ENCODE measurements at regions not wholly inside any gene's neighbourhood (a gene's known extent, or its start where the extent isn't known, plus 50 kb on each side); places are given as distances from the start of the nearest gene placed in this dataset.

GRCh38 chr14:22303589-22304195, 285.3 kb downstream of the DAD1 start:
- in situ Hi-C loops (cut with MboI; ENCODE audit: low pct_unique_long_range_greater_than_20kb, low sequenced_read_pairs, unreplicated experiment), result loop anchor here (25.0 kb wide), 1 partner anchor 159 kb away; no protein-coding TSS in a partner anchor
- peak; percentile 40 for DNase-seq (ENCODE audit: low spot score)
- TF ChIP-seq CTCF (IDR thresholded peaks at IDR 0.05; ENCODE audit: extremely low read depth, insufficient read depth, missing control alignments), result peak; percentile 40

- TF ChIP-seq CTCF (IDR thresholded peaks at IDR 0.05; ENCODE audit: extremely low read depth, insufficient read depth, missing control alignments), result no peak
- DNase-seq (ENCODE audit: low spot score), result no peak
- in situ Hi-C loops (cut with MboI; ENCODE audit: low pct_unique_long_range_greater_than_20kb, low sequenced_read_pairs, unreplicated experiment), result loop anchor here (25.0 kb wide), 1 partner anchor 162 kb away; no protein-coding TSS in a partner anchor
These were observed 288.4 kb downstream of the DAD1 start for GRCh38 chr14:22300646-22301045.

GRCh38 chr14:22297376-22297775, 291.6 kb downstream of the DAD1 start:
- no peak for TF ChIP-seq CTCF (IDR thresholded peaks at IDR 0.05; ENCODE audit: extremely low read depth, insufficient read depth, missing control alignments)
- in situ Hi-C loops (cut with MboI; ENCODE audit: low pct_unique_long_range_greater_than_20kb, low sequenced_read_pairs, unreplicated experiment), result no loop called here
- no peak for DNase-seq (ENCODE audit: low spot score)

- no peak for DNase-seq (ENCODE audit: low spot score)
- in situ Hi-C loops (cut with MboI; ENCODE audit: low pct_unique_long_range_greater_than_20kb, low sequenced_read_pairs, unreplicated experiment), result no loop called here
- TF ChIP-seq CTCF (IDR thresholded peaks at IDR 0.05; ENCODE audit: extremely low read depth, insufficient read depth, missing control alignments), result no peak
These were observed 292.3 kb downstream of the DAD1 start for GRCh38 chr14:22296722-22297121.

GRCh38 chr14:22296088-22296487, 292.9 kb downstream of the DAD1 start:
- no peak for TF ChIP-seq CTCF (IDR thresholded peaks at IDR 0.05; ENCODE audit: extremely low read depth, insufficient read depth, missing control alignments)
- no peak for DNase-seq (ENCODE audit: low spot score)
- in situ Hi-C loops (cut with MboI; ENCODE audit: low pct_unique_long_range_greater_than_20kb, low sequenced_read_pairs, unreplicated experiment), result no loop called here

GRCh38 chr14:22291406-22291805, 297.6 kb downstream of the DAD1 start:
- DNase-seq (ENCODE audit: low spot score), result no peak
- TF ChIP-seq CTCF (IDR thresholded peaks at IDR 0.05; ENCODE audit: extremely low read depth, insufficient read depth, missing control alignments), result no peak
- in situ Hi-C loops (cut with MboI; ENCODE audit: low pct_unique_long_range_greater_than_20kb, low sequenced_read_pairs, unreplicated experiment), result no loop called here

Data from GM13977 (cell line).